Brain microvascular endothelial cell (primary cell): ENCODE measurements at regions not wholly inside any gene's neighbourhood (a gene's known extent, or its start where the extent isn't known, plus 50 kb on each side); places are given as distances from the start of the nearest gene placed in this dataset.

Experiments used
- DNase-seq: peaks from one replicate; pipeline ENCODE4 v3.0.0-alpha.2; 2020
- H3K27ac ChIP-seq: fragments of 250-450 bp; sonication (Bioruptor Pico); 2 replicates; pipeline ENCODE4 v1.5.1; 2020; ENCODE audit warnings: mild to moderate bottlenecking, moderate library complexity
- H3K27me3 ChIP-seq: fragments of 250-450 bp; sonication (Bioruptor Pico); replicated peaks from 2 replicates; pipeline ENCODE4 v1.5.1; 2020; ENCODE audit warnings: mild to moderate bottlenecking
- H3K36me3 ChIP-seq: fragments of 250-450 bp; sonication (Bioruptor Pico); replicated peaks from 2 replicates; pipeline ENCODE4 v1.5.1; 2020; ENCODE audit warnings: mild to moderate bottlenecking
- H3K4me3 ChIP-seq: 2 replicates; pipeline ENCODE4 v1.5.1; 2011; ENCODE audit warnings: low read depth, mild to moderate bottlenecking, control low read depth, low read length, moderate library complexity
- CTCF ChIP-seq: IDR thresholded peaks from 2 replicates; pipeline ENCODE4 v1.5.1; 2011; ENCODE audit warnings: low read depth, mild to moderate bottlenecking, moderate library complexity, low read length, control low read depth, inconsistent platforms; ENCODE audit errors: missing control alignments
- in situ Hi-C: cut with HindIII; loops from 2 replicates; pipeline ENCODE4 v1.10.0; 2017; ENCODE audit warnings: low sequenced_read_pairs, low pct_ligation_motif_present

- Histone ChIP-seq H3K36me3 (no peaks in the 10 kb centered on the region), H3K27ac (no peak overlapping the region), H3K27me3 (no peaks in the 10 kb centered on the region), H3K4me3 (no peak overlapping the region)
- DNase-seq, result no peak
- in situ Hi-C loops, result no loop called here
- no peak for TF ChIP-seq CTCF
Observed at GRCh38 chr12:93956551-93956950, 191.8 kb upstream of the PLXNC1 start.

GRCh38 chr12:93957168-93957567, 191.2 kb upstream of the PLXNC1 start:
- Histone ChIP-seq H3K27ac (no peak overlapping the region), H3K4me3 (no peak overlapping the region), H3K36me3 (no peaks in the 10 kb centered on the region), H3K27me3 (no peaks in the 10 kb centered on the region)
- TF ChIP-seq CTCF, result no peak
- no peak for DNase-seq
- in situ Hi-C loops, result no loop called here

GRCh38 chr12:93957870-93958269, 190.5 kb upstream of the PLXNC1 start:
- Histone ChIP-seq H3K27me3 (no peaks in the 10 kb centered on the region), H3K36me3 (no peaks in the 10 kb centered on the region), H3K4me3 (no peak overlapping the region), H3K27ac (no peak overlapping the region)
- no peak for DNase-seq
- no peak for TF ChIP-seq CTCF
- in situ Hi-C loops, result no loop called here

GRCh38 chr12:93959657-93960056, 188.7 kb upstream of the PLXNC1 start:
- in situ Hi-C loops, result no loop called here
- DNase-seq, result no peak
- Histone ChIP-seq H3K4me3 (no peak overlapping the region), H3K27ac (no peak overlapping the region), H3K36me3 (no peaks in the 10 kb centered on the region), H3K27me3 (no peaks in the 10 kb centered on the region)
- no peak for TF ChIP-seq CTCF

- in situ Hi-C loops, result no loop called here
- Histone ChIP-seq H3K4me3 (no peak overlapping the region), H3K36me3 (no peaks in the 10 kb centered on the region), H3K27ac (no peak overlapping the region), H3K27me3 (no peaks in the 10 kb centered on the region)
- DNase-seq, result no peak
- no peak for TF ChIP-seq CTCF
Observed at GRCh38 chr12:93960521-93960920, 187.9 kb upstream of the PLXNC1 start.

- no peak for TF ChIP-seq CTCF
- Histone ChIP-seq H3K4me3 (no peak overlapping the region), H3K27ac (no peak overlapping the region), H3K36me3 (no peaks in the 10 kb centered on the region), H3K27me3 (no peaks in the 10 kb centered on the region)
- in situ Hi-C loops, result no loop called here
- no peak for DNase-seq
Observed at GRCh38 chr12:93962336-93962735, 186.0 kb upstream of the PLXNC1 start.
